Fibroblast of lung (primary cell): ENCODE measurements at regions not wholly inside any gene's neighbourhood (a gene's known extent, or its start where the extent isn't known, plus 50 kb on each side); places are given as distances from the start of the nearest gene placed in this dataset.

Experiments used
- CTCF ChIP-seq, 2 donors: IDR thresholded peaks in 1 of 2; conservative IDR thresholded peaks in 1 of 2; 1 replicate in 1 of 2; 2 replicates in 1 of 2; pipeline ENCODE4 v1.5.1; 2011 to 2012; ENCODE audit warnings: low read length in 2 of 2, control low read depth in 1 of 2, inconsistent platforms in 1 of 2, low read depth in 1 of 2, mild to moderate bottlenecking in 1 of 2
- EZH2 ChIP-seq: IDR thresholded peaks from 2 replicates; pipeline ENCODE4 v1.5.1; 2012; ENCODE audit warnings: low read length, control low read depth, mild to moderate bottlenecking; ENCODE audit errors: missing control alignments

DNA sequence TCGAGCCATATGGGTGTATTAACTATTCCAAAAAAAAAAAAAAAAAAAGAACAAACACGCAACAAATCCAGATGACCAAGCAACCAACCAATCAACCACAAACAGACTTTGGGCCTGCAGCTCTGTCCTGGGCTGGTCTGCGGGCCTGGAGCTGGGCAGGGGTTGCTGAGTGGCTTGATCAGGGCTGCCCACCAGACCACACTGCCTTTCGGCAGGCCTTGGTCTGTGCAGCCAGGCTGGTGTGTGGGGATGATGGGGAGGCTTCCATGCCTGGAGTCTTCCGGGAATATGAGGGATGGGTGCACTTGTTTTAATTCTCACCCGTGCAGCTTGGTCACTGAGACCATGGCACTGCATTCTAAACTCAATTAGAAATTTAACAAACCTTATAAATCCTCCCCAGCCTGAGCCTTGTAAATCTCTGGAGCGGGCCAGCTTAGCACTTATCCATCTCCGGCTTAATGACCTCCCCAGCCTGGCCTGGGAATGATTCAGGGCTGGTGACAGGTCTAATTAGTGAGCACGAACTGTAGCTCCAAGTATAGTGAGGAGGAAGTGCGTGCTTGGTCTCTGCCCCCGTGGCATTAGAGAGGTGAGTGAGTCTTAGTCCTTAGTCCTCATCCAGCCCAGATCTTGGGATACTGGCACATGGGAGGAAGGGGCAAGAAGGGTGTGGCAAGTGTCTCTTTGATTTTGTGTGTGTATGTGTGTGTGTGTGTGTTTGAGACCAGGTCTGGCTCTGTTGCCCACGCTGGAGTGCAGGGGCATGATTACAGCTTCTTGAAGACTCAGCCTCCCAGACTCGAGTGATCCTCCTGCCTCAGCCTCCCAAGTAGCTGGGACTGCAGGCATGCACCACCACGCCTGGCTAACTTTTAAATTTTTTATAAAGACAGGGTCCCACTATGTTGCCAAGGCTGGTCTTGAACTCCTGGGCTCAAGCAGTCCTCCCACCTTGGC, 74.6 kb upstream of the CSF3R start:
- TF ChIP-seq CTCF (conservative IDR thresholded peaks at IDR 0.05 in 1 of 2, IDR thresholded peaks at IDR 0.05 in 1 of 2; ENCODE audit: low read depth in 1 of 2, low read length in 2 of 2) (no peak), EZH2 (no peak)
